DND-41 (cell line): ENCODE measurements at regions not wholly inside any gene's neighbourhood (a gene's known extent, or its start where the extent isn't known, plus 50 kb on each side); places are given as distances from the start of the nearest gene placed in this dataset.

ENCODE experiments used
- ATAC-seq: fragments of 200-7000 bp; cut with Tn5 transposase; 3 replicates; pipeline ENCODE4 v1.9.1; 2021; ENCODE audit warnings: low read depth; ENCODE audit not compliant: insufficient read depth
- DNase-seq: peaks from one replicate; pipeline ENCODE4 v3.0.0-alpha.2; 2020
- H2AFZ ChIP-seq: 2 replicates; pipeline ENCODE4 v1.6.0; 2012; ENCODE audit warnings: low read depth, low read length
- H3K27ac ChIP-seq: 2 replicates; pipeline ENCODE4 v1.5.1; 2012; ENCODE audit warnings: low read length, inconsistent platforms
- H3K27me3 ChIP-seq: fragments of 200-600 bp; sonication (generic); 2 replicates; pipeline ENCODE4 v1.6.0; 2012; ENCODE audit warnings: low read length, mild to moderate bottlenecking, inconsistent platforms; ENCODE audit not compliant: insufficient read depth, poor library complexity
- H3K36me3 ChIP-seq: 2 replicates; pipeline ENCODE4 v1.5.1; 2012; ENCODE audit warnings: low read length, inconsistent platforms; ENCODE audit not compliant: insufficient read depth
- H3K4me1 ChIP-seq: 2 replicates; pipeline ENCODE4 v1.5.1; 2012; ENCODE audit warnings: mild to moderate bottlenecking, low read length; ENCODE audit not compliant: insufficient read depth
- H3K4me2 ChIP-seq: 2 replicates; pipeline ENCODE4 v1.6.0; 2012; ENCODE audit warnings: mild to moderate bottlenecking, moderate library complexity, low read length, inconsistent platforms; ENCODE audit not compliant: insufficient read depth
- H3K4me3 ChIP-seq, 2 experiments: fragments of 200-600 bp in 1 of 2; shearing (Covaris generic) in 1 of 2; 2 replicates each; pipeline ENCODE4 v1.5.1; 2012 to 2016; ENCODE audit warnings: inconsistent platforms in 2 of 2, low read length in 2 of 2, mild to moderate bottlenecking in 2 of 2, low read depth in 1 of 2, moderate library complexity in 1 of 2
- H3K79me2 ChIP-seq: 2 replicates; pipeline ENCODE4 v1.6.0; 2012; ENCODE audit warnings: low read length, inconsistent platforms; ENCODE audit not compliant: insufficient read depth
- H3K9ac ChIP-seq: 2 replicates; pipeline ENCODE4 v1.6.0; 2012; ENCODE audit warnings: low read depth, mild to moderate bottlenecking, inconsistent platforms, low read length, moderate library complexity
- H3K9me3 ChIP-seq: 2 replicates; pipeline ENCODE4 v1.5.1; 2012; ENCODE audit warnings: low read length, moderate library complexity, mild to moderate bottlenecking, inconsistent platforms; ENCODE audit not compliant: insufficient read depth, severe bottlenecking
- H4K20me1 ChIP-seq: 2 replicates; pipeline ENCODE4 v1.6.0; 2012; ENCODE audit warnings: low read length; ENCODE audit not compliant: insufficient read depth
- CTCF ChIP-seq: IDR thresholded peaks from 2 replicates; pipeline ENCODE4 v1.5.1; 2012; ENCODE audit warnings: borderline replicate concordance, low read length, moderate library complexity, mild to moderate bottlenecking; ENCODE audit not compliant: poor library complexity, severe bottlenecking; ENCODE audit errors: extremely low read depth
- EZH2 ChIP-seq: IDR thresholded peaks from 3 replicates; pipeline ENCODE4 v1.6.1; 2012; ENCODE audit warnings: borderline replicate concordance, low read depth, mild to moderate bottlenecking, moderate library complexity, low read length, inconsistent platforms; ENCODE audit not compliant: severe bottlenecking

DNA sequence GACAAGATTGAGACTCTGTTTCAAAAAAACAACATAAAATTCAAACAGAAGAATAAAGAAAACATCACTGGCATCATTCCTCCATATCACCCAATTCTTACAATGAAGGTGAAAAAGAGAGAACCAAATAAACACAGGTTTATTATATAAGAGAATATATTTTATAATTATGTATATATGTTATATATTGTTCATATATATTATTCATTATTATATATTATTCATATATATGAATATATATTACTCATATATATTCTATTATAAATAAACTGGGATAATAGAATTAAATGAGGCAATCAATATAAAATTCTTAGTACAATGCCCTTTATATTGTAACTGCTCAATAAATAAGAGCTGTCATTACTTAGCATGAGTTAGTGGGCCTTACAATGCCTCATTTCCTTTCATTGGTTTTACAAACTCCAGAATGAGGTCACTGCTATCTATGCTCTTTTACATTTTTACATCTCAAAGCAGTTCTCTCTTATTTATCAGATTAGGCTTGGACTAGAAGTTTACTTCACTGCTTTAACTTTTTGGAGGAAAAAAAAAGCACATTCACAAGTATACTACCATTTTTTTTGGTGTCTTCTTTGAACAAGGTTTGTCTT lies 135.5 kb upstream of the TTC14 start:
- no peaks in the 10 kb centered on the region for H3K27me3 ChIP-seq
- ATAC-seq (no peak), DNase-seq (no peak)
- H3K79me2 ChIP-seq, result no peaks in the 10 kb centered on the region
- TF ChIP-seq CTCF (no peak), EZH2 (no peak)
- no peak overlapping the region for H3K27ac ChIP-seq
- no peaks in the 10 kb centered on the region for H4K20me1 ChIP-seq
- no peak overlapping the region for H3K9ac ChIP-seq
- no peak overlapping the region for H2AFZ ChIP-seq
- no peak overlapping the region for H3K4me2 ChIP-seq
- no peak overlapping the region for H3K4me3 ChIP-seq
- no peaks in the 10 kb centered on the region for H3K9me3 ChIP-seq
- no peaks in the 10 kb centered on the region for H3K36me3 ChIP-seq
- no peaks in the 10 kb centered on the region for H3K4me1 ChIP-seq

DNA sequence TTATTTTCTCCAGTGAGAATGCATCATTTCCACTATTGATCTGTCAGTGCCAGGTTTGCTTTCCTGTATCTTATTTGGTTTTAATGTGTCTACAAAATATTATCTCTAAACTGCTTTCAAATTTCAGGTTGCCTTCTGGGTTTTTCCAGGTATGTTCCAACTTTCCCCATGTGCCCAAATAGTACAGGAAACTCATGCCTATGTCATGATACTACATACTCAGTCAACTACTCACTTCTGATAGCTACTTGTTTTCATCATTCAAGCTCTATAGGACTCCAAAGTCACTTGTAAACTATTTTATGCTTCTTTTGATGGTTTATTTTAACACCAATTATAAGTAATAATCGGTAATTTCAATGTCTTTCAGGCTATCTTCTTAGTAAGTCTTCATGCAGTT lies 134.8 kb upstream of the TTC14 start:
- Histone ChIP-seq H2AFZ (no peak overlapping the region), H3K27me3 (no peaks in the 10 kb centered on the region), H3K9me3 (no peaks in the 10 kb centered on the region), H3K79me2 (no peaks in the 10 kb centered on the region), H3K27ac (no peak overlapping the region), H3K36me3 (no peaks in the 10 kb centered on the region), H3K4me3 (no peak overlapping the region), H3K4me1 (no peaks in the 10 kb centered on the region), H3K4me2 (no peak overlapping the region), H3K9ac (no peak overlapping the region), H4K20me1 (no peaks in the 10 kb centered on the region)
- TF ChIP-seq CTCF (no peak), EZH2 (no peak)
- ATAC-seq (no peak), DNase-seq (no peak)

GRCh38 chr3:180469149-180469548 lies 132.8 kb upstream of the TTC14 start:
- DNase-seq, result no peak
- H3K9ac ChIP-seq, result no peak overlapping the region
- H3K79me2 ChIP-seq, result no peaks in the 10 kb centered on the region
- no peak overlapping the region for H3K4me2 ChIP-seq
- no peaks in the 10 kb centered on the region for H3K36me3 ChIP-seq
- no peak overlapping the region for H3K27ac ChIP-seq
- no peak for TF ChIP-seq EZH2
- TF ChIP-seq CTCF, result no peak
- H2AFZ ChIP-seq, result no peak overlapping the region
- ATAC-seq, result no peak
- H3K27me3 ChIP-seq, result no peaks in the 10 kb centered on the region
- H4K20me1 ChIP-seq, result no peaks in the 10 kb centered on the region
- H3K9me3 ChIP-seq, result no peaks in the 10 kb centered on the region
- H3K4me1 ChIP-seq, result no peaks in the 10 kb centered on the region
- H3K4me3 ChIP-seq, result no peak overlapping the region

DNA sequence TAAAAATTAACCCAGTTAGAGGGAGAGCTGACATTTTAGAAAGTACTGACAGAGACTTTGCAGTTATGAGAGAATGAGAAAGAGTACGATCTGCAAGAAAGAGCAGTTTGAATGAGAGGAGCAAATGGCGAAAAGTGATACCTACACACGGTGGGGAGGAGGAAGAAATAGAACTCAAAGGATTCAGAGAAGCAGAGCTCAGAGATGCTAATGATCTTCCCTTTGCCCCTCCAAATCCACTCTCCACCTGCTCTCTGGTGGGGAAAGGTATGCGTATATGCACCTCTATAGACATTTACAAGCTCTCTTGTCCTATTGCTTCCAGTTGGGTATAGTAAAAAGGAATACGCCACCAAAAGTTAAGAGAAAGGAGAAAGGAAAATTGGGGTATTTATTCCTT lies 123.3 kb upstream of the TTC14 start:
- Histone ChIP-seq H3K79me2 (no peaks in the 10 kb centered on the region), H3K9me3 (no peaks in the 10 kb centered on the region), H2AFZ (no peak overlapping the region), H4K20me1 (no peaks in the 10 kb centered on the region), H3K27me3 (no peaks in the 10 kb centered on the region), H3K4me2 (no peak overlapping the region), H3K4me3 (no peak overlapping the region), H3K27ac (no peak overlapping the region), H3K4me1 (no peaks in the 10 kb centered on the region), H3K36me3 (no peaks in the 10 kb centered on the region), H3K9ac (no peak overlapping the region)
- TF ChIP-seq CTCF (no peak), EZH2 (no peak)
- ATAC-seq (no peak), DNase-seq (no peak)
